Endometrium (tissue), 2 donors: ENCODE measurements at regions not wholly inside any gene's neighbourhood (a gene's known extent, or its start where the extent isn't known, plus 50 kb on each side); places are given as distances from the start of the nearest gene placed in this dataset.
"Not testable (repeated sequence)": the region's sequence is repeated elsewhere in the genome, so short reads cannot be mapped to it uniquely, and the experiment has no call there.

Source experiments
- FAIRE-seq: peaks from 2 replicates; lab custom pipeline; 2012; peaks lifted over from hg19 to GRCh38; lab: Jason Lieb, UNC
- donor health status: control.
- donor health status: control.

GRCh38 chr16:26508946-26509345 is 557.8 kb upstream of the C16orf82 start:
- FAIRE-seq: not testable (repeated sequence)

GRCh38 chr16:26510924-26511323 is 555.8 kb upstream of the C16orf82 start:
- no peak for FAIRE-seq

GRCh38 chr16:26511463-26511862 is 555.3 kb upstream of the C16orf82 start:
- no peak for FAIRE-seq

GRCh38 chr16:26521626-26522025 is 545.1 kb upstream of the C16orf82 start:
- no peak for FAIRE-seq

GRCh38 chr16:26524281-26524680 is 542.4 kb upstream of the C16orf82 start:
- FAIRE-seq: no peak

DNA sequence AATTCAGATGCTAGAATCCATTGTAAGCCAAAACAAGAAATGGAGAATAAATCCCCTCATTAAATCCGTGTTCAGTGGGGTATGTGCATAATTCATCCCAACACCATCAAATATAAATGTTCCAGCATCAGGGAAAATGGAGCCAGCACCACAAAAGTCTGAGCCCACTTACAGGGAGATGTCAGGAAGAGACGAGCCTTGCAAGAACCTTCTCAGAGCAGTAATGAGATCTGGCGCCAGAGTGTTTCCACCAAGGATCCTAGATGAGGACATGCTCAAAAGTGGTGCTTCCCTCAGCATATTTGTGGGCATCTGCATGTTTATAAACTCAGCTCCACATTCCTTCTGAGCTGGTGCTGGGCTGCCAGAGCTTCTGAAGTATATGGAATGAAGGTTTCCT is 541.9 kb upstream of the C16orf82 start:
- no peak for FAIRE-seq

DNA sequence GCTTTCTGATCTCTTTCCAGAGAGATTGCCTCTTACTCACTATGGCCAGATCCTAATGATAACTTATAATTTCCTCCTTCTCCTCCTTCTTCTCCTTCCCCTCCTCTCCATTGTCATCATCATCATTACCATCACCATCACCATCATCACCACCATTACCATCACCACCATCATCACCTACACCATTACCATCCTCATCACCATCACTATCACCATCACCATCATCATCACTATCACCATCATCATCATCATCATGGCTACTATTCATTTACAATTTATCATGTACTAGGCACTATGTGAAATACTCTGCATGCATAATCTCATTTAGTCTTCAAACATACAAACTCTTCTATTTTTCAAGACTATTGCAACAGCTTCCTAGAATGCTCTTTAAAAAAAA is 540.9 kb upstream of the C16orf82 start:
- FAIRE-seq: no peak

- FAIRE-seq: no peak
Measured at GRCh38 chr16:26526633-26527032, 540.1 kb upstream of the C16orf82 start.

DNA sequence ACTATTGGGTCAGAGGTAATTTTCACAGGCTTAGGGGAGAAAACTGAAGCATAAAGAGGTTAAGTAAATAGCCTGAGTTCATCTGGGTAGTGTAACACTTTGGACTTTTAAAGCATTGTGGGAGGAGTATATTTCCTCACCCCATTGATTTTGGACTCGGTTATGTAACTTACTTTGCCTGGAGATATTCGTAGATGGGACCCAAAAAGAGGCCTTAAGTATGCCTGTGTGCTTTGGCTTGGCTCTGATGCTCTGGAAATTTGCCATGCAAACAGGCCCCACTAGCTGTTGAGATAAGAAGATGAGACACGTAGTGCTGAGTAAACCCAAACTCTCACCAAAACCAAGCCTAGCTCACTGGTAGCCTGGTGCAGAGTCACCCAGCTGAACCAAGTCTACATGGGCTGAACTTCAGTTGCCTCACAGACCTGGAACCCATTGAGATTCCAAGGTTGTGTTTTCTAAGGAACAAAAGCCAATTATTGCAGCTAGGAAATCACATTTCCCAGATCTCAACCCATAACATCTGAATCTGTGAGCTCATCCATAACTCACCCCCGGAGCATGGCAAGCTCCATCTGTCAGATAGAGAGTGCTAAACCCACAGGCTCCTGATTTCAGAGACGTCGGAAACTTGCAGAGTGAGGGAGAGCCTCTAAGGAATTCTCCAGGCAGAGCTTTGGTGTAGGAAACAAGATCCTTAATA is 536.0 kb upstream of the C16orf82 start:
- FAIRE-seq: no peak

- FAIRE-seq: no peak
Measured at GRCh38 chr16:26531290-26531730, 535.4 kb upstream of the C16orf82 start.

GRCh38 chr16:26532456-26532855 is 534.3 kb upstream of the C16orf82 start:
- FAIRE-seq: no peak

GRCh38 chr16:26542198-26542597 is 524.5 kb upstream of the C16orf82 start:
- FAIRE-seq: no peak

DNA sequence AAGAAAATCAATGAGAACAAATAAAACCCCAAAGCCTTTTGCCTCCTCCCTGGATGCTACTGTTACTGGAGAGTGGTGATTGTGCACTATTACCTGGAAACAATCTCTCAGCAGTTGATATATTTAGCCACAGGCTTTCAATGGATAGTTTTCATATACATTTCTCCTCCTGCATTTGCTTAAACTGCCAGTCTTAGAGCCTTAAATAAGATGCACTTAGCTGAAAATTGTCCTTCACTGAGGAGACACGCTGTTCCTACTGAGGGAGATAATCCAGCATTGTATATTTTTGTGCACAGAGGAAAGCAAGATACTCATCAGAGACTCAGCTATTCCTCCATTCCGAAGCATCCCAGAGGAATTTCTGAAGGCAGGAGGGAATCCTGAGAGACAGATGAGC is 520.2 kb upstream of the C16orf82 start:
- FAIRE-seq: no peak

GRCh38 chr16:26547681-26548080 is 519.0 kb upstream of the C16orf82 start:
- no peak for FAIRE-seq

DNA sequence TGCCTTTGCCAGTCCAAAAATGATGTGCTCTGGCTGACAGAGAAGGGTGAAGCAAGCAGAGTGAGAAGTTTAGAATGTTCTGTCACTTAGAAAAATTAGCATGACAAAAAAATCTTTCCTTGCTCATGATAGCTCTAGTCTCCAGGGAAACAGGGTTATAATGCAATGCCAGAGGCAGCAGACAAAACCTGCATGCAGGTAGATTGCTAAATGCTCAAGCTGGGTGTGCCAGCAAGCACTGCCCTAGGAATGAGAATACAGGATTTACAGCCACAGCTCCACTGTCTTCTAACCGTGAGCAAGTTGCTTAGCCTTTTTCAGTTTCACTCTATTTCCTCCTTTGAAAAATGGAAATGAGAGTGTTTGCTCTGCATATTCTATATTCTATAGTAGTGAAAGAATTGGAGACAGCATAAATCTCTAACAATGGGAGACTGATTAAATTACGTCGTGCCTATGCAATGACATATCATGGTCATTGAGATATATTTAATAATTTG is 516.6 kb upstream of the C16orf82 start:
- FAIRE-seq: no peak

DNA sequence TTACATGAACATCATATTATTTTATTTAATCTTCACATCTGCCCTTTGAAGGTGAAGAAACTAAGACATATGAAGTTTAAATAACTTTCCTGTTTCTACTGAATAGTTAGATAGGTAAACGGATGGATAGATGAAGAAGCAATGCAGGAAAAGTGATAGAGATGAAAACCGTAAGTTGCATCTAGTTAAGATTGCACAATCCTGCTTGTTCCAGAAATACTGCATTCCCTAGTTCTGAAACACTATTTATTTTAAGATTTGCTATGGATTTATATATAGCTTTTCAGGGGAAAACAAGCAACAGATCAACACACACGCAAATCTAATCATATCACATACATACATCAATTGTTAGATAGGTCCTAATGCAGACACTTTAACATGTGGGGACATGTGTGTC is 512.7 kb upstream of the C16orf82 start:
- FAIRE-seq: no peak

DNA sequence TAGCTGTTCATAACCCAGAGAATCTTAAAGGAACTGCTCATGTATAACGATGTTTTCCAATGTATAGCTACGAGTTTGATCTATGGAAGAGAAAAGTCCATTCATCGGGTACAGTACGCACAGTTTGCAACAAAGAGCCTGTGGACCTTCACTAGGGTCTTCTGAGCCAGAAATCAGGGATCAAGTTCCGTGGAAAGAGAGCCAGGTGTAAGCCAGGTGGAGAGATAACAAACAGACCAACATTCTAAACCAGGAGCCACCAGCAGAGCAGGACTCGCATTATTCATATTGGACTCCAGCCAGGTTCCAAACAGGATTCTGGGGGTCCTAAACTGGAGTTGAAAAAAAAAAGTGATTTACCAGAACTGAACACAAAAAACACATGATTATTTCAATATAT is 505.4 kb upstream of the C16orf82 start:
- no peak for FAIRE-seq

- no peak for FAIRE-seq
Measured at GRCh38 chr16:26563018-26563417, 503.7 kb upstream of the C16orf82 start.

- FAIRE-seq: no peak
Measured at GRCh38 chr16:26567356-26567755, 499.4 kb upstream of the C16orf82 start.

DNA sequence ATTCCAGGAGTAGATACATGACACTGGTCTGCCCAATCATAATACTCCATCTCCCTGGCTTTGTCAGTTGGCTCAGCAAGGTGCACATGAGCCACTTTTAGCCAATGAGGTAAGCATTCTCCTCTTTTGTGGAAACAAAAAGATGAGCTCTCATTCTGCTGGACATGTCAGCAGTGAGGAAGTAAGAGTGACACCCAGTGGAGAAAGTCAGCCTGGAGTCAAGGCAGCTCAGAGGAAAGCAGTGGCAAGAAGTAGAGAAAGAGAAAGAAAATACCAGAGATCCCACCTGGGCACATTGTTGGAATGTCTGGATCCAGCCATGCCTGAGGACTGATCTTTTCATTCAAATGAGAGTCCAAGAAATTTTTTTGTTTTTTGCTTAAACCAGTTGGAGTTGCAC is 496.9 kb upstream of the C16orf82 start:
- FAIRE-seq: no peak

DNA sequence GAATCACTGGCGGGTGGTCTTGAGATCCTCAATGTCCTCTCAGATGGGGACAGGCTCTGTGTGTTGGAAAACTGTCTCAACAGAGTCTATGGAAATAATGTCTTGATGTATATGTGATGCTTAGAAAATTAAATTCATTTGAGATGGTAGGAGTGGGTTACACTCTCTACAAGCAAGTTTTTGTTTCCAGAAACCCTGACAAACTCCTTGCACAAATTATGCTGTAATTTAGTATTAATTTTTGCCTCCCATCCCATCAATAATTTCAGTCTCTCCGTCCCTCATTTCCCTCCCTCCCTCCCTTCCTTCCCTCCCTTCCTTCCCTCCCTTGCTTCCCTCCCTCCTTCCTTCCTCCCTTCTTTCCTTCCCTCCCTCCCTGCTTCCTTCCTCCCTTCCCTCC is 488.0 kb upstream of the C16orf82 start:
- no peak for FAIRE-seq

- no peak for FAIRE-seq
Measured at GRCh38 chr16:26583803-26584202, 482.9 kb upstream of the C16orf82 start.

DNA sequence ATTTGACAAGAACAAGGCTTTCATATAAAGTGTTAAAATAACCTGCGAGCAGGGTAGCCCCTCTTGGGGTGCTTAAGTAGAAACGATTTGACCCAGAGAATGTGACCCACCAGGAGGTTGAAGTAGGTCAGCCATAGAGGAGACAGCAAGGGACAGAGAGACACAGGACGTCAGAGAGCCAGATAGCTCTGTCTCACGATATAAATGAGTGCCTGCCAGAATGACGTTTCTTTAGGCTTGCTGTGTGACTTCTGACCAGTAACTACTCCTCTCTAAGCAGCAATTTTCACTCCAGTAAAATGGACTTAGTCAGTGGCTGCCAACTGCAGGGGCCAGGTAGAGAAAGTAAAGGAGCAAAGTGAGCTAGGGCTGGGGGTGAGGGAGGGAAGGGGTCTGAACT is 473.0 kb upstream of the C16orf82 start:
- no peak for FAIRE-seq

GRCh38 chr16:26594666-26595065 is 472.1 kb upstream of the C16orf82 start:
- FAIRE-seq: no peak
